PFSK-1 (cell line): ENCODE measurements at regions not wholly inside any gene's neighbourhood (a gene's known extent, or its start where the extent isn't known, plus 50 kb on each side); places are given as distances from the start of the nearest gene placed in this dataset.

ENCODE experiments used
- FOXP2 ChIP-seq: optimal IDR thresholded peaks from 2 replicates; pipeline ENCODE3; 2011; ENCODE audit warnings: borderline replicate concordance, control low read depth, inconsistent platforms; ENCODE audit not compliant: insufficient read depth; ENCODE audit errors: extremely low read length, extremely low read depth
- POLR2AphosphoS5 ChIP-seq: IDR thresholded peaks from 2 replicates; pipeline ENCODE4 v1.6.1; 2012; ENCODE audit warnings: low read depth, mild to moderate bottlenecking, control low read depth, low read length, moderate library complexity
- SIN3A ChIP-seq: IDR thresholded peaks from 2 replicates; pipeline ENCODE4 v1.6.1; 2012; ENCODE audit warnings: mild to moderate bottlenecking, low read length, moderate library complexity, borderline replicate concordance; ENCODE audit not compliant: insufficient read depth
- TAF1 ChIP-seq: IDR thresholded peaks from 2 replicates; pipeline ENCODE4 v1.6.1; 2012; ENCODE audit warnings: low read length, control low read depth, borderline replicate concordance; ENCODE audit not compliant: insufficient read depth
- TF ChIP-seq, protein P1 (sequence below), 2 experiments: IDR thresholded peaks; 2 replicates each; pipeline versions ENCODE4 v1.6.1 to v1.8.0; 2011 to 2012; ENCODE audit warnings: low read depth in 2 of 2, low read length in 2 of 2, control low read depth in 1 of 2, inconsistent platforms in 1 of 2, mild to moderate bottlenecking in 1 of 2, moderate library complexity in 1 of 2; ENCODE audit not compliant: insufficient read depth in 1 of 2

DNA sequence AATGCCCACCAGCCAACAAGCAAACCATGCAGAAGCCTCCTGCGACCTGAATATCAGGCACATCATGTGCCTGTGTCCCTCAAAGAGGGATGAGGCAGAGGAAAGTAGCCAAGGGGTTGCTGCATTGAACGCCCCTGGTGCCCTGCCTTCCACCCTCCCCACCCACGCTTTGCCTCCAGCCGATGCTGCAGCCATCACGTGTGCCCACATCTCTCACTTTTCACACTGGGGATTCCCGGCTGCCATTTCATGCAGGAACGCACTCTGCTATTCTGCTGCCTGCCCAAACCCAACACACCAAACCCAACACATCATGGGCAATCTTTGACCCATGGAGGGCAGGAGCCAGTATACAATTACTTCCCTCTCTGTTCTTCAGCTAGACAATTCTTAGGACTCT lies 462.2 kb upstream of the PROK2 start:
- TF ChIP-seq POLR2AphosphoS5: no peak

DNA sequence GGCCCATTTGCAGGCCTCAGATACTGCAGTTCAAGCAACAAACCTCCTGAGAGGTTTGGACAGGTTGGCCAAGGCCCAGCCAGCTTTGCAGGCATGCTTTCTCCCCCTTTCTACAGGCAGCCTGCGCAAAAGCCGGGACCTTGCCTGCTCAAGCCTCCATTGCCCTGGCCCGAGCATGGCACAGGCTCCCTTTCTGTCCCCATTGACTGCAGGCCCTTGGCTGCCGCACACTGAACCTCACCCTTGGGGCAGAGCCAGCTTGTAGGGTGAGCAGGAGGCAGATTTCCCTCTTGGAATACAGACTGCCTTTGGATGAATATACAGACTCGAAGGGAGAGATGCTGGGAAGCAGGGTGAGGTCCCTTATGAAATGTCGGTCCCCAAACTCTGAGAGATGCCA lies 461.7 kb upstream of the PROK2 start:
- TF ChIP-seq POLR2AphosphoS5: no peak
- TF ChIP-seq FOXP2: no peak
- no peak for TF ChIP-seq TAF1
- TF ChIP-seq SIN3A: no peak
- TF ChIP-seq, protein P1, sequence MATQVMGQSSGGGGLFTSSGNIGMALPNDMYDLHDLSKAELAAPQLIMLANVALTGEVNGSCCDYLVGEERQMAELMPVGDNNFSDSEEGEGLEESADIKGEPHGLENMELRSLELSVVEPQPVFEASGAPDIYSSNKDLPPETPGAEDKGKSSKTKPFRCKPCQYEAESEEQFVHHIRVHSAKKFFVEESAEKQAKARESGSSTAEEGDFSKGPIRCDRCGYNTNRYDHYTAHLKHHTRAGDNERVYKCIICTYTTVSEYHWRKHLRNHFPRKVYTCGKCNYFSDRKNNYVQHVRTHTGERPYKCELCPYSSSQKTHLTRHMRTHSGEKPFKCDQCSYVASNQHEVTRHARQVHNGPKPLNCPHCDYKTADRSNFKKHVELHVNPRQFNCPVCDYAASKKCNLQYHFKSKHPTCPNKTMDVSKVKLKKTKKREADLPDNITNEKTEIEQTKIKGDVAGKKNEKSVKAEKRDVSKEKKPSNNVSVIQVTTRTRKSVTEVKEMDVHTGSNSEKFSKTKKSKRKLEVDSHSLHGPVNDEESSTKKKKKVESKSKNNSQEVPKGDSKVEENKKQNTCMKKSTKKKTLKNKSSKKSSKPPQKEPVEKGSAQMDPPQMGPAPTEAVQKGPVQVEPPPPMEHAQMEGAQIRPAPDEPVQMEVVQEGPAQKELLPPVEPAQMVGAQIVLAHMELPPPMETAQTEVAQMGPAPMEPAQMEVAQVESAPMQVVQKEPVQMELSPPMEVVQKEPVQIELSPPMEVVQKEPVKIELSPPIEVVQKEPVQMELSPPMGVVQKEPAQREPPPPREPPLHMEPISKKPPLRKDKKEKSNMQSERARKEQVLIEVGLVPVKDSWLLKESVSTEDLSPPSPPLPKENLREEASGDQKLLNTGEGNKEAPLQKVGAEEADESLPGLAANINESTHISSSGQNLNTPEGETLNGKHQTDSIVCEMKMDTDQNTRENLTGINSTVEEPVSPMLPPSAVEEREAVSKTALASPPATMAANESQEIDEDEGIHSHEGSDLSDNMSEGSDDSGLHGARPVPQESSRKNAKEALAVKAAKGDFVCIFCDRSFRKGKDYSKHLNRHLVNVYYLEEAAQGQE (IDR thresholded peaks at IDR 0.05; ENCODE audit: insufficient read depth in 1 of 2, low read depth in 2 of 2, low read length in 2 of 2): no peak

DNA sequence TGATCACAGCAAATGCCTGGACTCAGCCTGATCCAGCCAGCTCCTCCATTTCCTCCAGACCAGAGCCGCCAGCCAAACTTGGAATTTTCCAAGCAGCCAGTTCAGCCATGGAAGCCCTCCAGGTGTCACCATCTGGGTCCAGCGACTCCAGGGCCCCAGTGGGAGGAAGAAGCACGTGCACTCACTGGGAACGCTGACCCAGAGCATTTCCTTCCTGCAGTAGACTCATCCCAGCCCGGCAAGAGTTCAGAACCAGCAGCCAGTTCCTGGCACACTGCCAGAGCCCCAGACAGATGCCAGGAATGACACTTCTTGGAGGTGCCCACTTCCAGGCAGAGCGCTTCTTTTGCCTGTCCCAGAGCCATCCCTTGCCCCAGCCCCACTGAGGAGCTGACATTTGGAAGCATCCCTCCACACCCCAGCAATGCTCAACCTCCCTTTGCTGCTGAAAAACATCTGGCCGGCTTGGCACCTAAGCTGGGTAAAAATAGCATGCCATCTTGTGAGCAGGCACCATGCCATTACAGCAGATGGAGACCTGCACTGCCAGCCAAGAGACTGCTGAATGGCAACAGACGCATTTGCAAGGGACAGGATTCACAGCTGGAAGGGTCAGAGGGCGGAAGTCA lies 460.3 kb upstream of the PROK2 start:
- TF ChIP-seq, protein P1 (IDR thresholded peaks at IDR 0.05; ENCODE audit: insufficient read depth in 1 of 2, low read depth in 2 of 2, low read length in 2 of 2): no peak
- no peak for TF ChIP-seq TAF1
- TF ChIP-seq SIN3A: no peak
- TF ChIP-seq POLR2AphosphoS5: no peak

DNA sequence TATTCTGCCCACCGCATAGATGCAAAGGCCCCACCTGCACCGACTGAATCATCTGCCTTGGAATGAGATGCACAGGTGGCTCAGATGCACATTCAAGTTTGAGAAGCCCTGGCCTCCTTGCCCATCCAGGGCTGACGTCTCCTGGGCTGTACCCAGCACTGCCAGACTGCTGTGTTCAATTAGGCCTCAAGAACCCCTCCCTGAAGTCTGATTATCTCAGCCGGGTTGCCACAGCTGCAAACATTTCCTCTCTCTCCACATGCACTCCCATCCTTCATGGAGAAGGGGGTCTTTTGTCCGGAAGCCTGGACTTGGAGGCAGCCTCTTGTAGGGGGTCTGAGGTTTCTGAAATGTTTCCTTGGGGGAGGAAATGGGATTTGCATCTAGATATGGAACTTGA lies 459.4 kb upstream of the PROK2 start:
- TF ChIP-seq, protein P1 (IDR thresholded peaks at IDR 0.05; ENCODE audit: insufficient read depth in 1 of 2, low read depth in 2 of 2, low read length in 2 of 2): no peak
- no peak for TF ChIP-seq FOXP2
- TF ChIP-seq SIN3A: no peak
- no peak for TF ChIP-seq POLR2AphosphoS5
- no peak for TF ChIP-seq TAF1

DNA sequence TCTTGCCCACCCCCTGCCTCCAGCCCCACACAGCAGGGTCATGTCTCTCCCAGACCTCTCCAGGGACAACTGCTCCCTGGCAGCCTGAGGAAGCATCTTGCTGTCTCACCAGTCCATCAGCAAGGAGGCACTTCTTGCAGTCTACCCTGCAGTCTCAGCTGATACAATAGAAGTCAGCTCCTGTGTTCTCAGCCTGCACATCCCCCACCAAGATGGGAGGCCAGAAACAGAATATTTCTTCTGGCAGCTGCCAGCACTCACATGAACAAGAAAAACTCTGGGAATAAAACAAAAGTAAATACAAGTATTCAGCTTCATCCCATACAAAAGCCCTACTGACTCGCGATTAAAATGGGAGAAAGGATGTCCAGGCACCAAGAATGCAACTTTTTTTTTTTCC lies 457.4 kb upstream of the PROK2 start:
- TF ChIP-seq, protein P1 (IDR thresholded peaks at IDR 0.05; ENCODE audit: insufficient read depth in 1 of 2, low read depth in 2 of 2, low read length in 2 of 2): no peak
- no peak for TF ChIP-seq FOXP2
- TF ChIP-seq TAF1: no peak
- no peak for TF ChIP-seq POLR2AphosphoS5
- no peak for TF ChIP-seq SIN3A
